ENCODE measurements at regions not wholly inside any gene's neighbourhood (a gene's known extent, or its start where the extent isn't known, plus 50 kb on each side); places are given as distances from the start of the nearest gene placed in this dataset.

DNA sequence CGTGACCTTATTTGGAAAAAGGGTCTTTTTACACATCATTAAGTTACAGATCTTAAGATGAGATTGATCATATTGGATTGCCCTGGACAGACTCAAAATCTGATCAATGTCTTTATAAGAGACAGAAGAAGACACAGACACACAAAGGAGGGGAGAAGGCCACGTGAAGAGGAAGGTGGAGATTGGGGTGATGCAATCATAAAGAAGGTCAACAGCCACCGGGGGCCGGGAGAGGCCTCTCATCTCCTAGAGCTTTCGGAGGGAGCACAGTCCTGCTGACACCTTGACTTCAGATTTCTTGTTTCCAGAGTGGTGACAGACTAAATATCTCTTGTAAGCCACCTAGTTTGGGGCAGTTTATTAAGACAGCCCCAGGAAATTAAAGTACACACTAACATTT, 204.6 kb upstream of the CSF3R start:
- DNase-seq (ENCODE audit: low spot score) = no peak
- Histone ChIP-seq H3K4me3 (ENCODE audit: low read depth in 1 of 3, low read length in 3 of 3) (no peak overlapping the region), H3K27me3 (ENCODE audit: control insufficient read depth in 4 of 4, insufficient read depth in 4 of 4, low read length in 3 of 4) (peaks cover 0 to 8% (median 3%) of the 10 kb centered on the region in 4 donors), H3K36me3 (ENCODE audit: control insufficient read depth in 4 of 4, insufficient read depth in 3 of 4, low read depth in 1 of 4, low read length in 3 of 4) (no peaks in the 10 kb centered on the region), H3K27ac (ENCODE audit: low read depth in 1 of 2, low read length in 2 of 2) (no peak overlapping the region), H3K9me3 (ENCODE audit: control insufficient read depth in 4 of 4, low read length in 3 of 4) (no peaks in the 10 kb centered on the region), H3K4me1 (ENCODE audit: control insufficient read depth in 4 of 4, insufficient read depth in 4 of 4, low read length in 3 of 4) (no peaks in the 10 kb centered on the region), H3K9ac (ENCODE audit: low read depth in 1 of 2, low read length in 2 of 2) (no peak overlapping the region)
- 52% methylated on average over 5 of the region's 5 CpGs for WGBS
- TF ChIP-seq CTCF (IDR thresholded peaks at IDR 0.05; ENCODE audit: low read depth, low read length, missing input control) (no peak), REST (IDR thresholded peaks at IDR 0.05) (no peak), HNF4A (conservative IDR thresholded peaks at IDR 0.05) (no peak), ZBTB33 (IDR thresholded peaks at IDR 0.05) (no peak), RAD21 (IDR thresholded peaks at IDR 0.05) (no peak), JUND (IDR thresholded peaks at IDR 0.05) (no peak), NR2F2 (IDR thresholded peaks at IDR 0.05) (no peak), ATF3 (IDR thresholded peaks at IDR 0.05) (no peak)
- TF ChIP-seq, protein P1, sequence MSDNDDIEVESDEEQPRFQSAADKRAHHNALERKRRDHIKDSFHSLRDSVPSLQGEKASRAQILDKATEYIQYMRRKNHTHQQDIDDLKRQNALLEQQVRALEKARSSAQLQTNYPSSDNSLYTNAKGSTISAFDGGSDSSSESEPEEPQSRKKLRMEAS (IDR thresholded peaks at IDR 0.05) = no peak

DNA sequence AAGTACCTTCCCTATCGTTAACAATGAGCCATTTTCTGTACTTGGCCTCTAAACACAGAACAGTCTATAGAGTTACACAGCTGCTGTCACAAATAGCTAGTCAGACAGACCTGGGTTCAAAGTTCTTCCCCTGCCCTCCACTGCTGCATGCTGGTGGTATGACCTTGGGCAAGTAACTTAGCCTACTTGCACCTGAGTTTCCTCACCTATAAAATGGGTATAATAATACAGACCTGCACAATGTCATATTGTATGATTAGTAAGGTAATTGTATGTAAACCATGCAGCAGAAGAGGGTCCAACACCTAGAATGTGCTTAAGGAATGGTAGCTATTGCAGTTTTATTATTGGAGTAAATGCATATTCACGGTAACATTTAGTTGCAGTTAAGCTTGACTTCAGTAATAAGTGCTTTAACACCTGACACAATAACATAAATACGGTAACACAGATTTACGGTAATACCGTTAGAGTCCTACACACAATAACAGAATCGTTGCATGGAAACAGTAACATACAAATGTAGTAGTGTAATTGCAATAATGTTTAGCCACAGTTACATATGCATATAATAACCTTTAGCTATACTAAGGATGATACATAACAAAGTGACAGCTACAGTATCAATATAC, 193.3 kb upstream of the CSF3R start:
- no peaks in the 10 kb centered on the region for H3K36me3 ChIP-seq (ENCODE audit: control insufficient read depth in 4 of 4, insufficient read depth in 3 of 4, low read depth in 1 of 4, low read length in 3 of 4)
- no peak for TF ChIP-seq ZBTB33 (IDR thresholded peaks at IDR 0.05)
- H3K27me3 ChIP-seq (ENCODE audit: control insufficient read depth in 4 of 4, insufficient read depth in 4 of 4, low read length in 3 of 4) = peaks cover 0 to 9% (median 2%) of the 10 kb centered on the region in 4 donors
- no peaks in the 10 kb centered on the region for H3K4me1 ChIP-seq (ENCODE audit: control insufficient read depth in 4 of 4, insufficient read depth in 4 of 4, low read length in 3 of 4)
- no peak overlapping the region for H3K4me3 ChIP-seq (ENCODE audit: low read depth in 1 of 3, low read length in 3 of 3)
- 91% methylated on average over 6 of the region's 6 CpGs for WGBS
- DNase-seq (ENCODE audit: low spot score) = no peak
- H3K9ac ChIP-seq (ENCODE audit: low read depth in 1 of 2, low read length in 2 of 2) = no peak overlapping the region
- H3K27ac ChIP-seq (ENCODE audit: low read depth in 1 of 2, low read length in 2 of 2) = no peak overlapping the region
- peaks cover 0 to 1% (median 0%) of the 10 kb centered on the region in 4 donors for H3K9me3 ChIP-seq (ENCODE audit: control insufficient read depth in 4 of 4, low read length in 3 of 4)

All from liver (tissue), 8 donors.